Stimulated activated naive CD8-positive, alpha-beta T cell treated with anti-CD3 and anti-CD28 coated beads, Interleukin-15, Interleukin-2, amounts not matched to agents 100 ng/mL and 50 ng/mL, for 24 hours (primary cell): ENCODE measurements at regions not wholly inside any gene's neighbourhood (a gene's known extent, or its start where the extent isn't known, plus 50 kb on each side); places are given as distances from the start of the nearest gene placed in this dataset.

Experiments
- H3K27ac Mint-ChIP-seq: one replicate; pipeline ENCODE4 v1.8.0; 2021; ENCODE audit warnings: mild to moderate bottlenecking, mixed read lengths
- H3K27me3 Mint-ChIP-seq: one replicate; pipeline ENCODE4 v1.8.0; 2021; ENCODE audit warnings: mixed read lengths
- H3K36me3 Mint-ChIP-seq: one replicate; pipeline ENCODE4 v1.8.0; 2021; ENCODE audit warnings: low read depth, mixed read lengths
- H3K4me1 Mint-ChIP-seq: one replicate; pipeline ENCODE4 v1.8.0; 2021; ENCODE audit warnings: low read depth, mixed read lengths
- H3K4me3 Mint-ChIP-seq: one replicate; pipeline ENCODE4 v1.8.0; 2021; ENCODE audit warnings: mild to moderate bottlenecking, mixed read lengths
- H3K9me3 Mint-ChIP-seq: one replicate; pipeline ENCODE4 v1.8.0; 2021; ENCODE audit warnings: mixed read lengths

GRCh38 chrY:7457286-7458015 is 545.9 kb upstream of the AMELY start:
- no peaks in the 10 kb centered on the region for H3K36me3 Mint-ChIP-seq
- no peaks in the 10 kb centered on the region for H3K4me1 Mint-ChIP-seq
- peaks cover 26% of the 10 kb centered on the region for H3K27me3 Mint-ChIP-seq
- no peak overlapping the region for H3K4me3 Mint-ChIP-seq
- peaks cover 9% of the 10 kb centered on the region for H3K9me3 Mint-ChIP-seq
- no peak overlapping the region for H3K27ac Mint-ChIP-seq

GRCh38 chrY:7455626-7456025 is 544.1 kb upstream of the AMELY start:
- H3K4me1 Mint-ChIP-seq, result no peaks in the 10 kb centered on the region
- no peak overlapping the region for H3K27ac Mint-ChIP-seq
- H3K4me3 Mint-ChIP-seq, result no peak overlapping the region
- peaks cover 9% of the 10 kb centered on the region for H3K9me3 Mint-ChIP-seq
- peaks cover 33% of the 10 kb centered on the region for H3K27me3 Mint-ChIP-seq
- H3K36me3 Mint-ChIP-seq, result no peaks in the 10 kb centered on the region

- Mint-ChIP-seq H3K4me3 (no peak overlapping the region), H3K27ac (no peak overlapping the region), H3K9me3 (no peaks in the 10 kb centered on the region), H3K36me3 (no peaks in the 10 kb centered on the region), H3K4me1 (no peaks in the 10 kb centered on the region), H3K27me3 (peaks cover 28% of the 10 kb centered on the region)
These were observed 541.8 kb upstream of the AMELY start for GRCh38 chrY:7453336-7453735.

GRCh38 chrY:7452246-7452645 is 540.7 kb upstream of the AMELY start:
- H3K27me3 Mint-ChIP-seq, result peaks cover 31% of the 10 kb centered on the region
- no peak overlapping the region for H3K27ac Mint-ChIP-seq
- H3K36me3 Mint-ChIP-seq, result no peaks in the 10 kb centered on the region
- no peaks in the 10 kb centered on the region for H3K9me3 Mint-ChIP-seq
- H3K4me1 Mint-ChIP-seq, result no peaks in the 10 kb centered on the region
- H3K4me3 Mint-ChIP-seq, result no peak overlapping the region

- Mint-ChIP-seq H3K9me3 (no peaks in the 10 kb centered on the region), H3K36me3 (no peaks in the 10 kb centered on the region), H3K4me3 (no peak overlapping the region), H3K27me3 (peaks cover 39% of the 10 kb centered on the region), H3K27ac (no peak overlapping the region), H3K4me1 (no peaks in the 10 kb centered on the region)
These were observed 538.3 kb upstream of the AMELY start for GRCh38 chrY:7449860-7450259.

GRCh38 chrY:7448687-7449086 is 537.1 kb upstream of the AMELY start:
- Mint-ChIP-seq H3K4me3 (no peak overlapping the region), H3K27ac (no peak overlapping the region), H3K4me1 (no peaks in the 10 kb centered on the region), H3K27me3 (peaks cover 39% of the 10 kb centered on the region), H3K36me3 (no peaks in the 10 kb centered on the region), H3K9me3 (no peaks in the 10 kb centered on the region)

- peaks cover 38% of the 10 kb centered on the region for H3K27me3 Mint-ChIP-seq
- H3K9me3 Mint-ChIP-seq, result no peaks in the 10 kb centered on the region
- H3K27ac Mint-ChIP-seq, result no peak overlapping the region
- H3K36me3 Mint-ChIP-seq, result no peaks in the 10 kb centered on the region
- H3K4me1 Mint-ChIP-seq, result no peaks in the 10 kb centered on the region
- no peak overlapping the region for H3K4me3 Mint-ChIP-seq
These were observed 536.4 kb upstream of the AMELY start for GRCh38 chrY:7447881-7448516.

- no peaks in the 10 kb centered on the region for H3K36me3 Mint-ChIP-seq
- no peak overlapping the region for H3K27ac Mint-ChIP-seq
- H3K27me3 Mint-ChIP-seq, result peaks cover 21% of the 10 kb centered on the region
- no peaks in the 10 kb centered on the region for H3K4me1 Mint-ChIP-seq
- no peaks in the 10 kb centered on the region for H3K9me3 Mint-ChIP-seq
- H3K4me3 Mint-ChIP-seq, result no peak overlapping the region
These were observed 532.6 kb upstream of the AMELY start for GRCh38 chrY:7444141-7444540.

- H3K27ac Mint-ChIP-seq, result no peak overlapping the region
- H3K36me3 Mint-ChIP-seq, result no peaks in the 10 kb centered on the region
- no peaks in the 10 kb centered on the region for H3K4me1 Mint-ChIP-seq
- H3K4me3 Mint-ChIP-seq, result no peak overlapping the region
- peaks cover 1% of the 10 kb centered on the region for H3K27me3 Mint-ChIP-seq
- H3K9me3 Mint-ChIP-seq, result no peaks in the 10 kb centered on the region
These were observed 529.4 kb upstream of the AMELY start for GRCh38 chrY:7440796-7441530.

- Mint-ChIP-seq H3K27ac (no peak overlapping the region), H3K4me3 (no peak overlapping the region), H3K27me3 (no peaks in the 10 kb centered on the region), H3K36me3 (no peaks in the 10 kb centered on the region), H3K4me1 (no peaks in the 10 kb centered on the region), H3K9me3 (no peaks in the 10 kb centered on the region)
These were observed 525.5 kb upstream of the AMELY start for GRCh38 chrY:7437086-7437485.

- Mint-ChIP-seq H3K36me3 (no peaks in the 10 kb centered on the region), H3K27ac (no peak overlapping the region), H3K4me1 (no peaks in the 10 kb centered on the region), H3K9me3 (peaks cover 6% of the 10 kb centered on the region), H3K4me3 (no peak overlapping the region), H3K27me3 (no peaks in the 10 kb centered on the region)
These were observed 522.6 kb upstream of the AMELY start for GRCh38 chrY:7433817-7434809.

- H3K36me3 Mint-ChIP-seq, result no peaks in the 10 kb centered on the region
- no peaks in the 10 kb centered on the region for H3K27me3 Mint-ChIP-seq
- no peaks in the 10 kb centered on the region for H3K4me1 Mint-ChIP-seq
These were observed 507.6 kb upstream of the AMELY start for GRCh38 chrY:7419165-7419564.

GRCh38 chrY:7417946-7418345 is 506.4 kb upstream of the AMELY start:
- Mint-ChIP-seq H3K4me1 (no peaks in the 10 kb centered on the region), H3K4me3 (no peak overlapping the region), H3K36me3 (no peaks in the 10 kb centered on the region), H3K27me3 (no peaks in the 10 kb centered on the region), H3K9me3 (no peaks in the 10 kb centered on the region), H3K27ac (no peak overlapping the region)

More at GRCh38 chrY:7419165-7419564, 507.6 kb upstream of the AMELY start:
- Mint-ChIP-seq H3K4me3 (no peak overlapping the region), H3K27ac (no peak overlapping the region), H3K9me3 (no peaks in the 10 kb centered on the region)

GRCh38 chrY:7416406-7416805 is 504.9 kb upstream of the AMELY start:
- H3K36me3 Mint-ChIP-seq, result no peaks in the 10 kb centered on the region
- no peaks in the 10 kb centered on the region for H3K9me3 Mint-ChIP-seq
- H3K4me3 Mint-ChIP-seq, result no peak overlapping the region
- no peak overlapping the region for H3K27ac Mint-ChIP-seq
- no peaks in the 10 kb centered on the region for H3K27me3 Mint-ChIP-seq
- no peaks in the 10 kb centered on the region for H3K4me1 Mint-ChIP-seq
